Suprapubic skin (tissue), 4 donors: ENCODE measurements at regions not wholly inside any gene's neighbourhood (a gene's known extent, or its start where the extent isn't known, plus 50 kb on each side); places are given as distances from the start of the nearest gene placed in this dataset.

Experiments used
- DNase-seq, 2 donors: peaks; one replicate each; pipeline ENCODE4 v3.0.0-alpha.2; 2019; ENCODE audit warnings: low spot score in 2 of 2
- H3K27ac ChIP-seq: fragments of 200-600 bp; sonication (generic); one replicate; pipeline ENCODE4 v1.5.1; 2019
- H3K27me3 ChIP-seq: fragments of 200-600 bp; sonication (generic); one replicate; pipeline ENCODE4 v1.5.1; 2019
- H3K36me3 ChIP-seq: fragments of 200-600 bp; sonication (generic); one replicate; pipeline ENCODE4 v1.5.1; 2019
- H3K4me1 ChIP-seq: fragments of 200-600 bp; sonication (generic); one replicate; pipeline ENCODE4 v1.5.1; 2019
- H3K4me3 ChIP-seq: fragments of 200-600 bp; sonication (generic); one replicate; pipeline ENCODE4 v1.5.1; 2019; ENCODE audit warnings: mild to moderate bottlenecking
- H3K9me3 ChIP-seq: fragments of 200-600 bp; sonication (generic); one replicate; pipeline ENCODE4 v1.5.1; 2019
- CTCF ChIP-seq, 2 donors: fragments of 200-600 bp in 1 of 2; fragments of 450-650 bp in 1 of 2; sonication (generic) in 1 of 2; IDR thresholded peaks; one replicate each; pipeline ENCODE4 v1.5.1; 2016 to 2019; ENCODE audit warnings: antibody characterized with exemption in 2 of 2, mild to moderate bottlenecking in 1 of 2, moderate library complexity in 1 of 2
- EP300 ChIP-seq: sonication (generic); formaldehyde crosslinking; IDR thresholded peaks from one replicate; pipeline ENCODE4 v1.6.1; 2017; ENCODE audit warnings: antibody characterized with exemption
- POLR2A ChIP-seq, 2 donors: fragments of 450-650 bp; IDR thresholded peaks; one replicate each; pipeline ENCODE4 v1.6.1; 2017; ENCODE audit warnings: antibody characterized with exemption in 2 of 2, mild to moderate bottlenecking in 2 of 2, moderate library complexity in 2 of 2
- POLR2AphosphoS5 ChIP-seq, 3 donors: sonication (generic); formaldehyde crosslinking; IDR thresholded peaks; one replicate each; pipeline ENCODE4 v1.6.1; 2017; ENCODE audit warnings: antibody characterized with exemption in 3 of 3
- WGBS: methylation state at CpG from one replicate; pipeline ENCODE4 v1.1.5; 2018; 5-methylcytosine and 5-hydroxymethylcytosine counted together

- no peak for DNase-seq
- H3K4me3 ChIP-seq = no peak overlapping the region
- H3K4me1 ChIP-seq = peaks cover 4% of the 10 kb centered on the region
- no peak for TF ChIP-seq POLR2AphosphoS5 (IDR thresholded peaks at IDR 0.05)
- TF ChIP-seq EP300 = no peak
- no peak for TF ChIP-seq POLR2A (IDR thresholded peaks at IDR 0.05)
- H3K36me3 ChIP-seq = no peaks in the 10 kb centered on the region
- no peaks in the 10 kb centered on the region for H3K27me3 ChIP-seq
- no peaks in the 10 kb centered on the region for H3K9me3 ChIP-seq
- 33% methylated on average over 1 of the region's 1 CpG for WGBS
- H3K27ac ChIP-seq = no peak overlapping the region
These were observed 434.0 kb downstream of the KLF5 start for GRCh38 chr13:73492811-73493210.

- TF ChIP-seq EP300 (no peak), POLR2AphosphoS5 (IDR thresholded peaks at IDR 0.05) (no peak), POLR2A (IDR thresholded peaks at IDR 0.05) (no peak), CTCF (IDR thresholded peaks at IDR 0.05) (no peak)
- 0% methylated on average over 1 of the region's 1 CpG for WGBS
- no peak overlapping the region for H3K27ac ChIP-seq
- no peaks in the 10 kb centered on the region for H3K9me3 ChIP-seq
- peaks cover 20% of the 10 kb centered on the region for H3K4me1 ChIP-seq
- no peaks in the 10 kb centered on the region for H3K36me3 ChIP-seq
- H3K27me3 ChIP-seq = no peaks in the 10 kb centered on the region
- H3K4me3 ChIP-seq = no peak overlapping the region
- DNase-seq = no peak
These were observed 423.8 kb downstream of the KLF5 start for GRCh38 chr13:73482556-73482955.

GRCh38 chr13:73481886-73482445, 423.2 kb downstream of the KLF5 start:
- peaks cover 20% of the 10 kb centered on the region for H3K4me1 ChIP-seq
- H3K9me3 ChIP-seq = no peaks in the 10 kb centered on the region
- peak overlapping the region; percentile 47 for H3K27ac ChIP-seq
- no peak overlapping the region for H3K4me3 ChIP-seq
- no peak for DNase-seq
- TF ChIP-seq CTCF (IDR thresholded peaks at IDR 0.05) (no peak), POLR2AphosphoS5 (IDR thresholded peaks at IDR 0.05) (no peak), EP300 (no peak), POLR2A (IDR thresholded peaks at IDR 0.05) (no peak)
- H3K36me3 ChIP-seq = no peaks in the 10 kb centered on the region
- 62% methylated on average over 6 of the region's 6 CpGs for WGBS
- H3K27me3 ChIP-seq = no peaks in the 10 kb centered on the region

- Histone ChIP-seq H3K36me3 (no peaks in the 10 kb centered on the region), H3K9me3 (no peaks in the 10 kb centered on the region), H3K27ac (no peak overlapping the region), H3K27me3 (no peaks in the 10 kb centered on the region), H3K4me3 (no peak overlapping the region), H3K4me1 (peaks cover 20% of the 10 kb centered on the region)
- TF ChIP-seq POLR2A (IDR thresholded peaks at IDR 0.05) (no peak), EP300 (no peak), POLR2AphosphoS5 (IDR thresholded peaks at IDR 0.05) (no peak), CTCF (IDR thresholded peaks at IDR 0.05) (no peak)
- 50% methylated on average over 2 of the region's 2 CpGs for WGBS
- no peak for DNase-seq
These were observed 422.2 kb downstream of the KLF5 start for GRCh38 chr13:73480779-73481559.

GRCh38 chr13:73479856-73480255, 421.1 kb downstream of the KLF5 start:
- H3K27ac ChIP-seq = no peak overlapping the region
- no peak overlapping the region for H3K4me3 ChIP-seq
- H3K9me3 ChIP-seq = no peaks in the 10 kb centered on the region
- no peaks in the 10 kb centered on the region for H3K36me3 ChIP-seq
- DNase-seq = no peak
- peaks cover 20% of the 10 kb centered on the region for H3K4me1 ChIP-seq
- H3K27me3 ChIP-seq = no peaks in the 10 kb centered on the region
- 97% methylated on average over 1 of the region's 1 CpG for WGBS
- TF ChIP-seq POLR2AphosphoS5 (IDR thresholded peaks at IDR 0.05) (no peak), EP300 (no peak), CTCF (IDR thresholded peaks at IDR 0.05) (no peak), POLR2A (IDR thresholded peaks at IDR 0.05) (no peak)
